ENCODE measurements at regions not wholly inside any gene's neighbourhood (a gene's known extent, or its start where the extent isn't known, plus 50 kb on each side); places are given as distances from the start of the nearest gene placed in this dataset.

DNA sequence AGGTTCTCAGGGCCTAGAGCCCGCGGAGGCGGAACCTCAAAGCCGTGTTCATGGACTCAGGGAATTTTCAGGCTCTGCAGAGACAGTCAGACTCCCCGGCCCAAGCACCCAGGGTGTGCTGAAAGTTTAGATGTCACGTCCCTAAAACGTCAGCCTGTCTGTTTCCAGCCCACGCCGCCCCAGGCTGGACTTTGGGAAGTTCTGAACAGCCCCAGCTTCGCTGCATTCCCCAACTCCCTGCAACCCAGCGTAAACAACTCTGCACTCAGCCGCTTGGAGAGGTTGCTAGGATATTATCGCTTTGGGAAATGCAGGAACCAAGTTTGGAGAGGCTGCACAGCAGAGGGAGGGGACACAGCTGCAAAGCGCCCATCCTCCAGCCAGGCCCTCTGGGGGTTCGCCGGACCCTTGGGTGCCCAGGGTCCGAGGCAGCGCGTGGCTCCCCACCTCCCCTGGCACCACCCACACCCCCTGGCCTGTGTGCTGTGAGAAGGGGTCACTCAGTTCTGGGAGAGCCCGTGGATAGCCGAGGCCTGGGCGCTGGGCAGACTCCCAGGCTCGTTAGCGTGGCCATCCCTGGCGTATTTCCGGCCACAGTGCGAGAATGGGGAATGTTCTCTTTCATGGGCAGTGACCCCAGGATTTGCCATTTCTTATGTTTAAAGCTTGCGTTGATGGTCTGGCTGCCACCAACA lies 120.5 kb upstream of the FGF3 start:
- H3K4me3 ChIP-seq (ENCODE audit: low read length), result no peak overlapping the region
- no peak for DNase-seq (ENCODE audit: low read depth)
- TF ChIP-seq, protein P1, sequence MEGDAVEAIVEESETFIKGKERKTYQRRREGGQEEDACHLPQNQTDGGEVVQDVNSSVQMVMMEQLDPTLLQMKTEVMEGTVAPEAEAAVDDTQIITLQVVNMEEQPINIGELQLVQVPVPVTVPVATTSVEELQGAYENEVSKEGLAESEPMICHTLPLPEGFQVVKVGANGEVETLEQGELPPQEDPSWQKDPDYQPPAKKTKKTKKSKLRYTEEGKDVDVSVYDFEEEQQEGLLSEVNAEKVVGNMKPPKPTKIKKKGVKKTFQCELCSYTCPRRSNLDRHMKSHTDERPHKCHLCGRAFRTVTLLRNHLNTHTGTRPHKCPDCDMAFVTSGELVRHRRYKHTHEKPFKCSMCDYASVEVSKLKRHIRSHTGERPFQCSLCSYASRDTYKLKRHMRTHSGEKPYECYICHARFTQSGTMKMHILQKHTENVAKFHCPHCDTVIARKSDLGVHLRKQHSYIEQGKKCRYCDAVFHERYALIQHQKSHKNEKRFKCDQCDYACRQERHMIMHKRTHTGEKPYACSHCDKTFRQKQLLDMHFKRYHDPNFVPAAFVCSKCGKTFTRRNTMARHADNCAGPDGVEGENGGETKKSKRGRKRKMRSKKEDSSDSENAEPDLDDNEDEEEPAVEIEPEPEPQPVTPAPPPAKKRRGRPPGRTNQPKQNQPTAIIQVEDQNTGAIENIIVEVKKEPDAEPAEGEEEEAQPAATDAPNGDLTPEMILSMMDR (conservative IDR thresholded peaks at IDR 0.05; ENCODE audit: low read length), result no peak

DNA sequence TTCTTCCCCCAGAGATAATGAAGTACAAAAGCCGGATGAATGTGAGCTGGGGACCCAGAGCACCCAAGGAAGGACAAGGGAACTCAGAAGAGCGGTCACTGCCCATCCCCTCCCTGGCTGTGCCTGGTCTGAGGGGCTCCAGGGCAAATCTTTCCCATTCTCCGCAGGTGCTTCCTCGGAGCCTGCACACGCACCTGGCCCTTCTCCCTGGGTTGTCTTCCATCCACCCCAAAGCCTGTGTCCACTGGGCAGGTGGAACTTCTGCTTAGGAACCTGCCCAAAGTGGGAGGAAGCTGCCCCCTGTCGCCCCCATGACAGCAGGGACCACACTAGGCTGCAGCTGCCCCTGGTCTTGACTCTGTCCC lies 121.0 kb upstream of the FGF3 start:
- DNase-seq (ENCODE audit: low read depth), result no peak
- no peak overlapping the region for H3K4me3 ChIP-seq (ENCODE audit: low read length)
- TF ChIP-seq, protein P1 (conservative IDR thresholded peaks at IDR 0.05; ENCODE audit: low read length), result no peak

DNA sequence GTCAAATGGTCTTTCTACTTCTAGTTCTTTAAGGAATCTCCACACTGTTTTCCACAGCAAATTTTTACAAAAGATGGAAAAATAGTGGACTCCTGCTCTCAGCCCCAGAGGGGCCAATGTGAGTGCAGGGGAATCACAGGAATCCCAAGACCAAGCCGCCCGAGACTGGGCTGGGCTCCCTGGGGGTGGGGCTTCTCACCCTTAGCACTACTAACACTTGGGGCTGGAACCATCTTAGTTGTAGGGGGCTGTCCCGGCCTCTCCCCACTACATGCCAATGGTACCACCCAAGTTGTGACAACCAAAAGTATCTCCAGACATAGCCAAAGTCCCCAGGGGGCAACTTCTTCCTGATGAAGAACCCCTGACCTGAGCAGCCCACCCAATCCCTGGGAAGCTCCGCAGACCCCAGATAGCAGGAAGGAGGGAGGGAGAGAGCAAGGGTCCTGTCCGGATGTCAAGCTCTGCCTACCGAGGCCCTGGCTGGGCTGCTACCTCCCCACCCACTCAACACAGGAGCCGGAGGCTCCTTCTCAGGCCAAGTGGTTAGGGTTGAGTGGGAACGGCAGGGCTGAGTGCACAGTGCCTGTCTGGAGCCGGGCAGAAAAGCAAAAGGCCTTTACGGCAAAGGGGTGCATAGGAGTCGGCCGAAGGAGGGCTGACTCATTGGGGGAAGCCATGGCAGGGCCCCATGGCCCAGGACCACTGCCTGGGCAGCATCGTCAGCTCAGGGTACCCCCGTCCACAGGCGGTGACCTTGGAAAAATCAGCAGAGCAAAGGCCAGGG lies 122.5 kb upstream of the FGF3 start:
- no peak for DNase-seq (ENCODE audit: low read depth)
- TF ChIP-seq, protein P1 (conservative IDR thresholded peaks at IDR 0.05; ENCODE audit: low read length), result no peak
- H3K4me3 ChIP-seq (ENCODE audit: low read length), result no peak overlapping the region

DNA sequence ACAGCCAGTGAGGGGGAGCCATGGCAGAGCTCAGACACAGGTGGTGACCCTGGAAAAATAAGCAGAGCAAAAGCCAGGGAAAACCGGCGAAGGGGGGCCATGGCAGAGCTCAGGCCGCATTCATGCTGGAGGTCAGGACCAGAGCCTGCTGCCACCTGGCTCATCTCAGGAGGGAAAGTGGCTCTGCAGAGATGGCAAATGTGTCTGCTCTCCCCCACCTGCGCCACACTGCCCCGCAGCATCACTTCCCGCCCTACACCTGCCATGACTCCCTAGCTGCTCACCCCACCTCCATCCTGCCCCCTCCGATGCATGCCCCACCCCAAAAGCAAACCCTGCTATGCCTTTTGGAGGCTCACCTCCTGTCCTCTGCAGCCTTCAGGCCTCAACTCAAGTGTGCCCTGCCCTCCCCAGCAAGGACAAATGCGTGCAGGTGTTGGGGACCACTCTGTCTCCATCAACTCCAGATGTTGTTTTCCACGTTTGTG lies 123.2 kb upstream of the FGF3 start:
- DNase-seq (ENCODE audit: low read depth), result no peak
- TF ChIP-seq, protein P1 (conservative IDR thresholded peaks at IDR 0.05; ENCODE audit: low read length), result no peak
- no peak overlapping the region for H3K4me3 ChIP-seq (ENCODE audit: low read length)

DNA sequence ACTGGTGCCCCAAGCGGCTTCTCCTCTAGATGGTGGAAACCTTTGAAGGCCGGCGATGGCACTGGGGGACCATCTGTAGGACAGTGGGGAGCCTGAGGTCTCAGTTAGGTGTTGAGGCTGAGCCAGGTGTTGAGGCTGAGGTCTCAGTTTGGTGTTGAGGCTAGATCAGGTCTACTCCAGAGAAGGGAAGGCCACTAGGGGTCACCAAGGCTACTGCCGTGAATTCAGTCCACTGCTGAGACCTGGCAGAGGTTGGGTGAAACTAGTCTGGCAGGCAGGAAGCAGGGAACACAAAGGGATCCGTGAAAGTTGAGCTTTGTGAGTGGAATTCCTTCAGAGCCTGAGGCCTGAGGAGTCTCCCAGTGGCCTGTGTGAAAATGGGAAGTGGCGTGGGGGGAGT lies 123.8 kb upstream of the FGF3 start:
- TF ChIP-seq, protein P1 (conservative IDR thresholded peaks at IDR 0.05; ENCODE audit: low read length), result peak; percentile 32
- DNase-seq (ENCODE audit: low read depth), result peak; percentile 14
- H3K4me3 ChIP-seq (ENCODE audit: low read length), result no peak overlapping the region

DNA sequence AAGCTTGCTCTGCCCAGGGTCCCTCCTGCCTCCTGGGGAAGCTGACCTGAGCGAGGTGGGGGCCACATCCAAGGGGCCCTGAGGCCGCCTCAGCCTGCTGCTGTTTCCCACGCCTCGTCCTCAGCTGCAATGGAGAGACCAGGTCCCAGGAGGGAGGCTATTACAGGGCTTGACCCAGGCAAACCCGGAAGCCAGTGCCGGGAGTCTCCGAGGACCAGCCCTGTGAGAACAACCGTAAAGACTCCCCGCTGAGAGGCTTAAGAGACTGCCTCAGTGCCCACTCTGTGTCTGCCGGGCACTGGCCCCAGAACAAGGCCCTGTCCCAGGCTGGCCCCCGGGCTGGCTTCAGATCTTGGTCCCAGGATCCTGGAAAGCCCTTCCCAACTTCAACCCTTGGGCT lies 124.3 kb upstream of the FGF3 start:
- TF ChIP-seq, protein P1 (conservative IDR thresholded peaks at IDR 0.05; ENCODE audit: low read length), result no peak
- DNase-seq (ENCODE audit: low read depth), result no peak
- no peak overlapping the region for H3K4me3 ChIP-seq (ENCODE audit: low read length)
